Hematopoietic multipotent progenitor cell (in vitro differentiated cells): ENCODE measurements at regions not wholly inside any gene's neighbourhood (a gene's known extent, or its start where the extent isn't known, plus 50 kb on each side); places are given as distances from the start of the nearest gene placed in this dataset.
A peak's percentile ranks its signal among the peaks of the same experiment; 100 is the strongest.

ENCODE experiments used
- DNase-seq, 3 donors: peaks; one replicate each; pipeline ENCODE4 v3.0.0-alpha.2; 2011 to 2015; ENCODE audit warnings: low read depth in 2 of 3, low spot score in 2 of 3

DNA sequence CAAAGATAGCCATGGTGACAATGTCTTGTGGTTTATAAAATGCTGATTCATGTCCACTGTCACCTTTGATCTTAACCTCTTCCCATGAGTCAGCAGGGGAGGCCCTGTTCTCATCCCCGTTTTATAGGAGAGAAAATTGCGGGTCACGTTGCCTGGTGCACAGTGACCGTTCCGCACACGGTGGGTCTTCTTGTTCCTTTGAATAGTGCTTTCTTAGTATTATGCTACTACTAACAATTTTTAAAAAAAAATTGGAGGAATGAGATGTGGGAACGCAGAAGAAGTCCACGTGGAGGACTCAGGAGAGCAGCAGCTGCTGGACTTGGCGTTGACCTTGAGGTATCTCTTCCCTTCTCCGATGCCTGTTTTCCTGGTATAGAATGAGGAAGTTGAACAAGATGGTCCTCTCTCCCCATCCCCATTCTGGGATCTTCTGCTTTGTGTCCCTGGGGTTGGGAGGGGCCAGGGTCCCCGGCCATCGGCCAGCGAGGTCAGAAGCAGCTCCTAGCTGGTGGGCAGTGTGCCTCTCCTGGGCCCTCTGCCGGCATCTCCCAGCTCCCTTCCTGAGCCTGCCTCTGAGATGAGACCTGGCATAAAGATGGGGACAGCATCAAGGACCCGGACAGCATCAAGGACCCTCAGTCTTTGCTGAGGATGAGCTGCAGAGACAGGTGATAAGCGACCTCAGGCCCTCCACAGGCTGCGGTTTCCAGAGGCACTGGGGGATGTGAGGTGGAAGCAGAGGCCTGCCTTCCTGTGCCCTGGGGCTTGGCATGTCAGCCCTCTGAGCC is 143.9 kb downstream of the C9orf50 start:
- no peak for DNase-seq

DNA sequence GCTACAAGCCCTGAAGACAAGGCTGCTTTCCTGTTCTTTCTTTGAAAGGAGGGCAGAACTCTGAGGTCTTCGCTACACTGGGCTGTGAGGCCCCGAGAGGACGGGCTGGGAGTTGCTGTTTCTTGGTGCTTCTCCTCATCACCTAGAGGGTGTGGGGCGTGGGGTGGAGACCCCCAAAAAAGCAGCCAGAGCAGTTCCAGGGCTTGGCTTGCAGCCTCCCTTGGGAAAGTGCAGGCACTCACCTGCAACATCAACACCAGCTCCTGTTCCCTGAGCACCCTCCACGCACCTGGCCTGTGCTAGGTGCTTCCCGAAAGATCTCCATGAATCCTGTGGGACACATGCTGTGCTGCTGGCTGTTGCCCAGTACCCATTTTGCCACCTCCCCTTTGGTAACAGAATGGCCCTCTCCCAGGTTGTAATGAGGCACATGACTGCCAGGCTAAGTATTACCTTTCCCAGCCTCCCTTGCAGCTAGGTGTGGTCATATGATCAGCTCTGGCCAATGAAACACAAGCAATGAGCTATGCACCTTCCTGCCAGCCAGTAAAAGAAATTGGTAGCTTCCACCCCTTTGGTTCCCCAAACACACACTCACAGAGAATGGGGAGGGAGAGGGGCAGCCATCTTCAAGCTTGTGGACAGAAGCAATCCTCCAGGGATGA is 146.0 kb downstream of the C9orf50 start:
- peak in 1 of 3 donors; percentile 42 for DNase-seq

DNA sequence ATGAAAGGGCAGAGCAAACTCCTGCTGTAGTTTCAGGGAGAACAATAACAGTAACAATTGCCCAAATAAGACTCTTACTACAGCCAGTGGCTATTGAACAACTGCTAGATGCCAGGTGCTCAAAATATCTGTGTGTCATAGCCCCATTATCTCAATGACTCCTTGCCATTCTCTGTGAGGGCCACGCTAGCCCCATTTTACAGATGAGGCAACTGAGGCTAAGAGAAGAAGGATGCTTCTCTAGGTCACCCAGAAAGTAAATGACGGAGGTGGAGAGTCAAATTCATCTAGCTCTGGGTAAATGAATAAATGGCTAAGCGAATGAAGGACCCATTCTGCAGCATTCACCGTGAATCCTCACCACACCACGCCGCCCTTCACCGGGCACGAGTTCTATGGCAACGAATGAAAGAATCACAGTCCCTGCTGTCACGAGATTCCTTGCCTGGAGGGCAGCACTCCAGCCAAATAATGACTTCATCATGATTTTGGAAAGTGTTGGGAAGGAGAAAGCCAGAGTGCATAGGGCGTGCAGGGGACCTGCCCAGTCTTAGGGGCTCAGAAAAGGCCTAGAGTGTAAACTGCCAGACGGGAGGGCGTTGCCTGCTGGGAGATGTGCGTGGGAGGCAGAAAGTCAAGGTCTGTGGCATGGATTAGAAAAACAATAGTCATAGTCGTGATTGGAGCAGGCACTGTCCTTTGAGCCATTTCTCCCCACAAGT is 147.2 kb downstream of the C9orf50 start:
- no peak for DNase-seq

DNA sequence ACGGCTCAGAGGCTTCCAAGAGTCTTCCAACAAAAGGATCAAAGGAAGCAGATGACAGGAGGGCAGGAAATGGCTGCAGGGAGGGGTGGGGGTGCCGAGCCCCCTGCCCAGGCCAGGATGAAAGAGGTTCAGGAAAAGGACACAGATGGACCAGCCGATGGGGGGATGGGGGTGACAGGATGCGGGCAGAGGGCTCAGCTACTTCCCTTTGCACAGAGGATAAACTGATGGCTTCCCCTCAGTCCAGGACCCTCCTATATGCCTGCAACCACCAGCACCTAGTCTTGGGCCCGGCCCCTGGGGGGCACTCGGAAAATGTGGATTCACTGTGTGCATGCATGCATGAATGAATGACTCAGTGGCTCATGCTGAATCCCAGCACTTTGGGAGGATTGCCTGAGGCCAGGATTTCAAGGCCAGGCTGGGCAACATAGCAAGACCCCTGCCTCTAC is 148.2 kb downstream of the C9orf50 start:
- DNase-seq: peak in 2 of 3 donors; percentile 65 to 81

DNA sequence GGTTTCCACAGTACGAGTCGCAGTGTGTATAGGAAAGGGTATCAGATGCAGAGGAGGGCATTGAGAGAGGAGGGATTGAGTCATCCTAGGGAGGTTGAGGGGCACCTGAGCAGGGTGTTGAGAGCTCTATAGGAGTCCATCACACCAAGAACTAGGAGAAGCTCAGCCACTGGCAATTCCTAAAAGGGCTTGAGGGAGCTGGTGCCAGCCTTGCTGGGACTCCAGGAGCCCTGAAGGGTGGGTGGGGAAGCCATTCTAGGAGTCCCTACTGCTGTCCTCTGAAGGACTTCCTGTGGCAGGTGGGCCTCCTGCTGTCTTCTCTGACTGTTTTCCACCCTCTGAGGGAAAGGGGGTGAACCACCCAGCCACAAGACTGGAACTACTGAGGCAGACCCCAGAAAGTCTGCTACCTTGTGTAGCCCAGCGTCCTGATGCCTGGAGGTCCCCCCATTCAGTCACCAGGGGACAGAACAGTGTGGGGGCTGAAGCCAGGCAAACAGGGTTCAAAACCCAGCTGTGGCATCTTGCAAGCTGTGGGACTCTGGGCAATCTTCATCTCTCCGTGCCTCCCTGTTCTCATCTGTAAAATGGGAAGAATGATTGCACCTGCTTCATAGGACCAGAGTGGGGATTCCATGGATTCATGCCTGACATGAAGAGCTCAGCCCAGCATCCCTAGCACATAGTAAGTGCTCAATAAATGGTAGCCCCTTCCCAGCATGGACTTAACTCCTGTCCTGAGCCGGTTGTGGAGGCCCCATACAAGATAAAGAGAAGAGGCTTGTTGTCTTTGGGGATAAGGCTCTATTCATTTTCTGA is 149.5 kb downstream of the C9orf50 start:
- DNase-seq: no peak

DNA sequence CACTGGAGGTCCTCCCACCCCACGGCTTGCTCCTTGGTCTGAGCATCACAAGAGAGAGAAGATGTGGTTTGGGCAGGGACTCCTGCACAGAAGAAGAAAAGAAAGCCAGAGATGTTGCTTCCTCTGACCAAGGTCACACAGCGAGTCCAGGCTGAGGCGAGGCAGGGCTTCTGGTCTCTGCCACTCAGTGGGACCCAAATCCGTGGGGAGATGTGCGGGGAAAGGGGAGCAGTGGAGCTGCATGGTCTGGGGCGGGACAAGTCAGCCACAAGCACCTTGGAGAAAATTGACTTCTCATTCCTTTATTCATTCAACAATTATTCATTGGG is 150.9 kb downstream of the C9orf50 start:
- no peak for DNase-seq

DNA sequence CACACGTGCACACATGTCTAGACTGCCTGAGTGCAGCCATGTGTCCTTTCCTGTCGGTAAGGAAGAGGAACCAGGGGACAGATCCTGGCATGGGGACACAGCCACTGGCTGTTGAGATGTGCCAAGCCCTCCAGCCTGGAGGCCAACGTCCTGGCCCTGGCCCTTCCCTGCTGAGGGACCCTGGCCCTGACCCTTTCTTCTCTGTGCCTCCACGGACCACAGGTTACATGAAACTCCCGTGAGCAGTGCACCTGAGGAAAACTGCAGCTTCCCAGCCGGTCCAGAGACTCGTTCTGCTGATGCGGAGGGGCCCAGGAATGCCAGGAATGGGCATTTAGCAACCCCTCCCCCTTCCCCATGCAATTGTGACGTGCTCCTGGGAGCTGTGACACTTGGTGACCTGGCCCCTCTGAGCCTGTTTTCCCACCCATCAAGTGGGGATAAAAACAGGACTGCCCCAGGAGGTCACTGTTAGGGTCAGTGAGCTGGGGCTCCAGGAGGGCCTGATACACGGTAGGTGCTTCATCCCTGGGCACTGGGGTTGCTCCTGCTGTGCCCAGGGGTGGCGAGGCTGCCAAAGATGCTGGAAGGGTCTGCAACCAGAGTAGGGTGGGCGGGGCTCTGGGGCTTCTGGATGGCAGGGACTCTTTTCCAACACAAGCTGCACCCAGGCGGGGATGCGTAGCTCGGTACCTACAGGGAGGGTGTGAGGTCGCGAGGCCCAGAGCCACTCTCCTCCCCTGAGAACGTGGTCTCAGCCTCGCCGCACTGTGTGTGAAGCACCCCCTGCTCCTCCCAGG is 151.5 kb downstream of the C9orf50 start:
- DNase-seq: no peak

DNA sequence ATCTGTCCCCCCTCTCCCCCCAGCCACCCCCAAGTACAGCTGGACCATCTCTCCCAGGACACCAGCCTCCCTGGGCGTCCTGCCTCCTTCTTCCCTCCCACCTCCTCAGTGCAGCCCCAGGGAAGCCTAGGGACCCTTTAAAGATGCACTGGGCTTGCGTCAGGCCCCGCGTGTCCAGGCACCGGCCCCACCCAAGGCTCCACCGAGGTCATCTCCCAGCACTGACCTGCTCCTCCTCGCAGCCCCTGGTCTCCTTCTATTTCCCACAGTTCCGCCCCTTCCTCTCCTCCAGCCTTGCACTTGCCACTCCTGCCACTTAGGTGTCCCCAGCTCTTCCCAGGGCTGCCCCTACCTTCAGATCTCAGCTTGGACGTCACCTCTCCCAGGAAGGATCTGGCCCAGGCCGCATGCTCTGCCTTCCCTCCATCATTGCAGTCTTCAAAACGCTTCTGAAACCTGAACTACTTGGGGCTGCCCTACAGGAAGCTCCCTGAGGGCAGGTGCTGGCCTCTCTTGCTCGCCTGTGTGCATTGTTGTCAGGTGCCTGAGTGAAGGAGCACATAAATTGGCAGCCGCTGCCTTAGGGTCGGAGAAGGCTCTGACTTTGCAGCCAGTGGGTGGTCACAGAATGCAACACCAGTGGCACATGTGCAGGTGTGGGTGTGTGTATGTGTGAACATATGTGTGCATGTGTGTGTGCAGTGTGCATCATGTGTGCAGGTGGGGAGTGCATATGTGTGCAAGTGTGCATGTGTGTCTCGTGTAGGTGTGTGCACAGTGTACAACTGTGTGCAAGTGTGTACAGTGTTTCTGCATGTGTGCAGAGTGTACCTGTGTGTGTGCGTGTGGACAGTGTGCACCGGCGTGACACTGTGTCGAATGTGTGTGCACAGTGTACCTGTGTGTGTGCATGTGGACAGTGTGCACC is 152.9 kb downstream of the C9orf50 start:
- no peak for DNase-seq

DNA sequence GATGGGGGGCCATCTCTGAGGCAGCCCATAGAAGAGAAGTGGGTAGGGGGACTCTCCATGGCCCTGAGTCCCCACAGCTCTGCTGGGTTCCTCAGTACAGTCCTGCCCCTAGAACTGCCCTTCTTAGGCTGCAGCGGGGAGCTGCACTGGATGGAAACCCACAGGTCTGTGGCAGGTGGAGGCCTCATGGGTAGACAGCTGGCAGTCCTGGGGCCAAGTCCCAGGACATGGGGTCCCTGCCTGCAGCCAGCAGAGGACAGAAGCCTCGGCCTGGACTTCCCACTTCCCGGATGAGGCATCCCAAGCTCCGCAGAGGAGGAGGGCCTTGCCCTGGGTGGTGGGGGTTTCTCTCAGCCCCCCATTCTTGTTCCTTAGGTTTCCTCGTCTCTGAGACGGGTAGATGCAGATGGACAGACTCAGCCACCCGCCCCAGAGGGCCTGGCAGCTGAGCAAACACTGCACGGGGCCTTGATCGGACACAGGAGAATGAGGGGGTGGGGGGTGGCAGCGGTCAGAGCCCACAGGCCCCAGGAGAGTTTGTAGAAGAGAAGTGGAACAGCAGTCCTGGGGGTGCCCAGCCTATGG is 153.8 kb downstream of the C9orf50 start:
- DNase-seq: no peak

DNA sequence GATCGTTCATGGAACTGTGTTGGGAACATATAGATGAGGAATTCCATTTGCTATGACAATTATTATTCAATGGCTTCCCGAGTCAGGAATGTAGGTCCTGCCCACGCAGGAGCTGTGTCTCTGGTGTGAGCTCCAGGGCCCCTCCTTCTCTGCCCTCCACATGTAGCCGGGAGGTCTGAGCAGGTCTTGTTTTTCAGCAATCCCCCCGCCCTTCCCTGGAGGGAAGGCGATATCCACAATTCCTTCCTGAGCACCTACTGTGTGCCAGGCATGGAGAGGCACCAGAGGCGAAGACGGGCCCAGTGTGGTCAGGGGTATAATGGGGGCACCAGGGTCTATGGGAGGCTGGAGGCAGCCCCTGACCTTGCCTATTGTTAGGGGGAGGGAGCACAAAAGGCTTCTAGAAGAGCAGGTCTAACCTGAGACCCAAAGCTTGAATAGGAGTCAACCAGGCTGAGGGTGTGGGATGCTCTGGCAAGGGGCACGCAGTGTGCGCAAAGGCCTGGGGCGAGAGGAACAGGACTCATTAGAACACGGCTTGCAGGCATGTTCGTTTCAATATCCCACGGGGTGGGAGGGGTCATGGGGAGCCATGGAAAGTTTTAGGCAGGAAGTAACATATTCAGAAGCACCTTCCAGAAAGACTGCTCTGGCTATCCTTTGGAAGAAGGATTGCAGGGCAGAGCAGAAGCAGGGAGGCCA is 154.9 kb downstream of the C9orf50 start:
- DNase-seq: no peak

DNA sequence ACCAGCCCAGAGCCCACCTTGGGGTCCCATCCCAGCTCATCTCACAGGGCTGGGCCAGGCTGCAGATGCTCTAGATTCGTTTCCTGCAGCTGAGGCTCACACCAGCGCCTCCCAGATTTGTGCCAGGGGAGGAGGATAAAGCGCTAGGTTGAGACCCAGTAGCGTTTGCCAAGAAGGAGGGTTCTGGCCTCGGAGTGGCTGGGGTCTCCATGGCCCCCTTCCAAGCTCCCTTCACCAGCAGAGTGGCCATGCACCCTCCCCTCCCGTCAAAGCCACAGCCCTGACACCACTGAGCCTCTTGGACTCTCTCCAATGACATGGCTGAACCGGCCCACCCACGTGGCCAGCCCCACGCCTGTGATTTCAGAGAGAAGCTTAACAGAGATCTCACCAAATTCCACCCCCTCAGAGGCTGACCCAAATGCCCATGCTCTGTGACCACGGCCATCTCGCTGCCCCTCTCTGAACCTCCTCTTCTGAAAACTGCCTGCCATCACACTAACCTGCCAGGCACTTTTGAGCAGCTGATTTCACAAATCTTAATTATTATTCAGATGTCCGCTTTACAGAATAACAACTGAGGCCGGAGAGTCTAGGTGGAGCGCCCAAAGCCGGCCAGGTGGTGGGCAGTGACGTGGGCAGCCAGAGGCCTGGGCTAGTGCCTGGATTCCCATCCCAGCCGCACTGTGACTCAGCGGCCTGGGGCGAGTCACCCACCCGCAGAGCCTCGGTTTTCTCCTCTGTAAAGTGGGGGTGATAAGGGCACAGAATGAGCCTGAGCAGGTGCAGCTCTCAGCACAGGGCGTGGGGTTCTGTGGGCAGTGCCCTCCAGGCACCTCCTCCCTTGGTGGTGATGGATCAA is 155.7 kb downstream of the C9orf50 start:
- no peak for DNase-seq

DNA sequence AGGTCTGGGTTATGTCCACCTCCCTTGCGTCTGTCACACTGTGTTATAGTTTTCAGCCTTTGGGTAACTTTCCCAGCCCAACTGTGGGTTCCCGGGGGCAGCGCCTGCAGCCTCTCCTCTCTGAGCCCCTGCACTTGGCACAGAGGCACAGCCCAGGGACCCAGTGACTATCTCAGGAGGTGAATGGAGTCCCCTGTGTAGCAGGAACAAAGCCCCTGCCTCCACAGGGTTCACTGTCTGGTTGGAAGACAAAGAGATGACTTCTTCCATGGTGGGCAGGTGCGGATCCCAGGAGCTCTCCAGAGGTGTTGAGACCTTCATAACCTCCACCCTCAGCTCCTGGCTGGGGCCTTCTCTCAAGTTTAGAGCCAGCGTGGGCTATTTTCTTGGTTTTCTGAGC is 156.9 kb downstream of the C9orf50 start:
- DNase-seq: no peak

DNA sequence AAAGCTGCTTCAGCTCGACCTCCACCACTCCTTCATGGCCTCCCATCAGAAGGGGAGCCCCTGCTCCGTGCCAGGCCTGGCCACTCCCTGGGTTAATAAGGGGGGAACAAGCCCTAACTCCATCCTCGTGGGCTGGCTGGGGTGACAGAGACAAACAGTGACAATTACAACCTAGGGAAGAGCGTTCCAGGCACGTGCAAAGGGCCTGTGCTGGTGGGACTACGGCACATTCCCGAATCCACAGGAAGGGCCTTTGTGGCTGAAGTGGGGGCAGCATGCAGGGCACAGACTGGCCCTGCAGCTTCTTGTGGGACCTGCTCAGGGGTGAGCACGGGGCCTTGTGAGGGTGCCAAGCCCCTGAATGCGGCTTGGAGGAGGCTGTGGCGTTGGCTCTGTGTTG is 157.4 kb downstream of the C9orf50 start:
- DNase-seq: no peak

DNA sequence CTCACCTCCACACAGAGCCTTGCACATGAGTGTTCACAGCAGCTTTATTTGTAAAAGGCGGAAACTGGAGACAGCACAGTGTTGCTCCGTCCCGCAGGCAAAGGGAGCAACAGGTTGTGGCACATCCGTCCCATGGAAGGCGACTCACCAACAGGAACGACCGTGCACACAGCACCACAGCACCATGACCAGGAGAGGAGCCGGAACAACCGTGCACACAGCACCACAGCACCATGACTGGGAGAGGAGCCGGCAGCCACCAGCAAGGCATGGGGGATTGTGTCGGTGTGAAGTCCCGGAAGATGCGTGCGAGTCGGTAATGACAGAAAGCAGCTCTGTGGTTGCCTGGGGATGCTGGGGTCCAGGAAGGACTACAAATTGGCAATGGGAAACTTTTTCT is 158.5 kb downstream of the C9orf50 start:
- no peak for DNase-seq

DNA sequence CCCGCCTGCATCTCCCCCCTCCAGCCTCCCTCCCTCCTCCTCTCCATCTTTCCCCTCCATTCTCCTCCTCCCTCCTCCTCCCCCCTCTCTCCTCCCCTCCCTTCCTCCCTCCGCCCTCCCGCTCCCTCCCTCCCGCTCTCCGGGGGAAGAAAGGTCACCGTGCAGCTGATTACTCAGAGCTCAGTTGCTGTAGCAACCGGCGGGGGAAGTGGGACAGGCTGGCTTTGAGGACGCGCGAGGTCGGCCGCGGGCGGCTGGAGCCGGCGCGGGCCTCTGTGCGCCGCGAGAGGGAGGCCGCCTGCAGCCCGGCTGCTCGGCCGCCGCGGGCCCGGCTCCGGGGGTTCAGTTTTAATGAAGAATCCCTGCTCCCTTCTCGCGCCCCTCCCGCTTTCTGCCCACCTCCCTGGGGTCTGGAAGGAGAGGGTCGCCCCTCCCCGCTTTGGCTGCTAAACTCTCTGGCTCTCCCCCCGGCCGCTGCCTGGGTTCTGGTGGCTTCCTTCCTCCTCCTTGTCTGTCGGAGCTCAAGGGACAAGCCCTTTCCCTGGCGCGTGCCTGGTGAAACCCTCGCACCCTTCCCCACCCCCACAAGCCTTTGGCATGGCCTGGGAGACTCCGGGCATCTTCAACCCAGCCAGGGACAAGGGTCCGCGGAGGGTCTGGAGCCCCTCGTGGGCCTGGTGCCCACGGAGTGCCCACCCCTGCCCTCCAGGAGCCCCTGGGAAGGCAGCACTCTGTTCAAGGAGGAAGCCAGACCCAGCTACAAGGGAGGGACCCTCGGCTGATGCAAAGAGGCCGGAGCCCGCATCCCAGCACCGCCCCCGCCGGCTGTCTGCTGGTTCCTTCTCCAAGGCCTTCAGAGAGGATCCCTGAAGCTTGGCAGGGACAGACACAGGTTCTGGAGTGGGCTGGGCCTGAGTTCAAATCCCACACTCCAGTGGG is 160.3 kb downstream of the C9orf50 start:
- DNase-seq: peak; percentile 74 to 98 (median 98)
